GM23338 (cell line): ENCODE measurements at regions not wholly inside any gene's neighbourhood (a gene's known extent, or its start where the extent isn't known, plus 50 kb on each side); places are given as distances from the start of the nearest gene placed in this dataset.

Source experiments
- CREB1 ChIP-seq: fragments of 250-450 bp; sonication (Bioruptor Pico); IDR thresholded peaks from 2 replicates; pipeline ENCODE4 v1.5.0; 2020; ENCODE audit warnings: low read depth, mild to moderate bottlenecking, moderate library complexity
- CTCF ChIP-seq, 2 experiments: fragments of 200-600 bp in 1 of 2; sonication (generic) in 1 of 2; conservative IDR thresholded peaks; 2 replicates each; pipeline versions ENCODE4 v1.5.1 to v1.6.1; 2016 to 2017; ENCODE audit warnings: antibody characterized with exemption in 2 of 2, low read depth in 2 of 2, mild to moderate bottlenecking in 2 of 2, moderate library complexity in 1 of 2
- ETS1 ChIP-seq: IDR thresholded peaks from 2 replicates; pipeline ENCODE4 v1.6.1; 2016; ENCODE audit warnings: antibody characterized with exemption
- EZH2 ChIP-seq: fragments of 200-600 bp; sonication (generic); IDR thresholded peaks from one replicate; pipeline ENCODE4 v1.8.0; 2017; ENCODE audit warnings: antibody characterized with exemption, mild to moderate bottlenecking, low read depth; ENCODE audit not compliant: unreplicated experiment
- EZH2phosphoT487 ChIP-seq: fragments of 200-600 bp; sonication (generic); IDR thresholded peaks from one replicate; pipeline ENCODE4 v1.8.1; 2018; ENCODE audit warnings: antibody characterized with exemption; ENCODE audit not compliant: unreplicated experiment
- POLR2AphosphoS5 ChIP-seq: IDR thresholded peaks from 2 replicates; pipeline ENCODE4 v1.6.1; 2016; ENCODE audit warnings: antibody characterized with exemption, low read depth
- REST ChIP-seq: IDR thresholded peaks from one replicate; pipeline ENCODE4 v1.6.1; 2018; ENCODE audit warnings: antibody characterized with exemption; ENCODE audit not compliant: unreplicated experiment
- ZNF114 ChIP-seq: fragments of 250-450 bp; sonication (Bioruptor Pico); IDR thresholded peaks from 2 replicates; pipeline ENCODE4 v1.5.0; 2020; ENCODE audit warnings: mild to moderate bottlenecking, moderate library complexity
- ZNF331 ChIP-seq: fragments of 250-450 bp; sonication (Bioruptor Pico); IDR thresholded peaks from 2 replicates; pipeline ENCODE4 v1.5.0; 2020; ENCODE audit warnings: low read depth, mild to moderate bottlenecking, moderate library complexity

- TF ChIP-seq ZNF114: no peak
- no peak for TF ChIP-seq CTCF (conservative IDR thresholded peaks at IDR 0.05; ENCODE audit: low read depth in 2 of 2)
- no peak for TF ChIP-seq POLR2AphosphoS5
- TF ChIP-seq ZNF331 (CRISPR knock-in tag): no peak
- no peak for TF ChIP-seq EZH2phosphoT487
- no peak for TF ChIP-seq EZH2
- TF ChIP-seq CREB1 (CRISPR knock-in tag): no peak
- TF ChIP-seq REST: no peak
- TF ChIP-seq ETS1: no peak
These were observed 710.7 kb upstream of the FAM241A start for GRCh38 chr4:111434586-111434985.
